Calu3 (cell line): ENCODE measurements at regions not wholly inside any gene's neighbourhood (a gene's known extent, or its start where the extent isn't known, plus 50 kb on each side); places are given as distances from the start of the nearest gene placed in this dataset.
"Not testable (repeated sequence)": the region's sequence is repeated elsewhere in the genome, so short reads cannot be mapped to it uniquely, and the experiment has no call there.

Source experiments
- BruUV-seq: library from RNA; stranded (reverse); fragments of 400-500 nt; replicated peaks from 2 replicates; lab custom pipeline; 2021; lab: Mats Ljungman, UMichigan
- CTCF ChIA-PET: fragments of 300-600 bp; sonication (Branson Sonifier 250); formaldehyde crosslinking; loops from one replicate; lab custom pipeline; 2022; ENCODE audit warnings: antibody characterized with exemption; lab: Charles Lee
- DNase-seq: peaks from one replicate; pipeline ENCODE4 v3.0.0; 2022
- H3K27ac Mint-ChIP-seq: one replicate; pipeline ENCODE4 v1.8.0; 2022; ENCODE audit warnings: mixed read lengths; ENCODE audit not compliant: unreplicated experiment
- H3K27me3 Mint-ChIP-seq: one replicate; pipeline ENCODE4 v1.8.0; 2022; ENCODE audit warnings: mixed read lengths; ENCODE audit not compliant: unreplicated experiment
- H3K36me3 Mint-ChIP-seq: one replicate; pipeline ENCODE4 v1.8.0; 2022; ENCODE audit warnings: mild to moderate bottlenecking, moderate library complexity, mixed read lengths; ENCODE audit not compliant: insufficient read depth, unreplicated experiment
- H3K4me1 Mint-ChIP-seq: one replicate; pipeline ENCODE4 v1.8.0; 2022; ENCODE audit warnings: mild to moderate bottlenecking, low read depth, mixed read lengths; ENCODE audit not compliant: unreplicated experiment
- H3K4me3 Mint-ChIP-seq: one replicate; pipeline ENCODE4 v1.8.0; 2022; ENCODE audit warnings: mild to moderate bottlenecking, low read depth, moderate library complexity, mixed read lengths; ENCODE audit not compliant: unreplicated experiment
- H3K9me3 Mint-ChIP-seq: one replicate; pipeline ENCODE4 v1.8.0; 2022; ENCODE audit warnings: low read depth, mixed read lengths; ENCODE audit not compliant: unreplicated experiment
- CTCF ChIP-seq: fragments of 200-600 bp; IDR thresholded peaks from one replicate; pipeline ENCODE4 v1.8.0; 2022; ENCODE audit warnings: antibody characterized with exemption; ENCODE audit not compliant: unreplicated experiment
- intact Hi-C: fragments of 100-400 bp; cut with micrococcal nuclease; formaldehyde crosslinking; loops from one replicate; pipeline ENCODE4 v1.10.0; 2022; ENCODE audit not compliant: unreplicated experiment

DNA sequence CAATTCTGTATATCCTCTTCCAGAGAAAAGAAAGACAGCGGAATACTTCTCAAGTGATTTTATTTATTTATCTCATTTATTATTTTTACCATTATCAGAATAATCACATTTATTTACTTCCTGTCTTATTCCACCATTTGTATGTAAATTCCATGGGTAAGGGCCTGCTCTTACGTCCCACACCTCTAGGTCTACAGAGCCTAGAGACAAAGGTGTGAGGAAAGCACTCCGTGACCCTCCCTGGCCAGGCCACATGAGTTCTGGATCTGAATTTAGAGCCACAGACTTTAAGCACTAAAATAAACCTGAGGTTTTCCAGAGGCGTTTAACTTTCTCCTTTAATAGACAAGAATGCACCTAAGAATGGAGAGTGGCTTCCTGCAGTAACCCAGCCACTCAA lies 85.3 kb upstream of the CTSV start:
- no peaks in the 10 kb centered on the region for H3K27me3 Mint-ChIP-seq
- no peak for DNase-seq
- peaks cover 2% of the 10 kb centered on the region for H3K9me3 Mint-ChIP-seq
- H3K27ac Mint-ChIP-seq = no peak overlapping the region
- no peaks in the 10 kb centered on the region for H3K36me3 Mint-ChIP-seq
- H3K4me1 Mint-ChIP-seq = no peaks in the 10 kb centered on the region
- BruUV-seq = no TSS peak
- H3K4me3 Mint-ChIP-seq = no peak overlapping the region
- CTCF ChIA-PET = no interaction called here
- intact Hi-C loops = no loop called here
- TF ChIP-seq CTCF = no peak

- Mint-ChIP-seq H3K4me1 (no peaks in the 10 kb centered on the region), H3K27ac (no peak overlapping the region), H3K27me3 (no peaks in the 10 kb centered on the region), H3K36me3 (no peaks in the 10 kb centered on the region), H3K4me3 (no peak overlapping the region), H3K9me3 (no peaks in the 10 kb centered on the region)
- no peak for TF ChIP-seq CTCF
- CTCF ChIA-PET = no interaction called here
- intact Hi-C loops = no loop called here
- no TSS peak for BruUV-seq
- no peak for DNase-seq
These were observed 71.8 kb upstream of the CTSV start for GRCh38 chr9:97110696-97111095.

DNA sequence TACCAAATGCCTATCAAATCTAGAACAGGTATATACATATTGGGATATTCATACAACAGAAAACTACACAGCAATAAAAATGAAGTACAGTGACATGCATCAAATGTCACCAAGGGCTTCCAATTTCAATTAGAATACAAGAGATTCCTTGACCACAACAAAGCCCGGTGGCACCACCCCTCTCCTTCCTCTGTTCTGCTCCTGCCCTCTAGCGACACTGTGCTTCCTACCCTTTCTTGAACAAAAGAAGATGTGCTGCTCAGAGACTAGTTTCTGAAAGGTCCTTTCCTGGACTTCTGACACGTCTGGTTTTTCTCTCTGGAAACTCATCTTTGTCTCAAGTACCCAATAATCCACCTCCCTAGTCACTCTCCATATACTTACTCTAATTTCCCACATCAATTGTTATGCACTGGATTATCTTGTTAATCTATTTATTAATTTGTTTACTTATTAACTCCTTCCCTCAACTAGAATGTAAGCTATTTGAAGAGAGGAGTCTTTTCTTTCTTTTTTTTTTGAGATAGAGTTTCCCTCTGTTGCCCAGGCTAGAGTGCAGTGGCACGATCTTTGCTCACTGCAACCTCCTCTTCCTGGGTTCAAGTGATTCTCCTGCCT lies 70.4 kb upstream of the CTSV start:
- no peak overlapping the region for H3K27ac Mint-ChIP-seq
- H3K36me3 Mint-ChIP-seq = no peaks in the 10 kb centered on the region
- TF ChIP-seq CTCF = peak; percentile 38
- no peak overlapping the region for H3K4me3 Mint-ChIP-seq
- no peaks in the 10 kb centered on the region for H3K9me3 Mint-ChIP-seq
- no peaks in the 10 kb centered on the region for H3K4me1 Mint-ChIP-seq
- no TSS peak for BruUV-seq
- no peaks in the 10 kb centered on the region for H3K27me3 Mint-ChIP-seq
- intact Hi-C loops = loop anchor here (1.0 kb wide), 1 partner anchor 252 kb away; no protein-coding TSS in a partner anchor
- CTCF ChIA-PET = interaction anchor here (0.8 kb wide), 1 partner anchor 252 kb away, joined by 6 read pairs; no protein-coding TSS in a partner anchor
- DNase-seq = peak; percentile 64

GRCh38 chr9:97105220-97105619 lies 66.3 kb upstream of the CTSV start:
- H3K4me3 Mint-ChIP-seq, BruUV-seq, H3K27me3 Mint-ChIP-seq, H3K9me3 Mint-ChIP-seq, H3K4me1 Mint-ChIP-seq, H3K27ac Mint-ChIP-seq, DNase-seq, H3K36me3 Mint-ChIP-seq, intact Hi-C loops, CTCF ChIA-PET: not testable (repeated sequence)

DNA sequence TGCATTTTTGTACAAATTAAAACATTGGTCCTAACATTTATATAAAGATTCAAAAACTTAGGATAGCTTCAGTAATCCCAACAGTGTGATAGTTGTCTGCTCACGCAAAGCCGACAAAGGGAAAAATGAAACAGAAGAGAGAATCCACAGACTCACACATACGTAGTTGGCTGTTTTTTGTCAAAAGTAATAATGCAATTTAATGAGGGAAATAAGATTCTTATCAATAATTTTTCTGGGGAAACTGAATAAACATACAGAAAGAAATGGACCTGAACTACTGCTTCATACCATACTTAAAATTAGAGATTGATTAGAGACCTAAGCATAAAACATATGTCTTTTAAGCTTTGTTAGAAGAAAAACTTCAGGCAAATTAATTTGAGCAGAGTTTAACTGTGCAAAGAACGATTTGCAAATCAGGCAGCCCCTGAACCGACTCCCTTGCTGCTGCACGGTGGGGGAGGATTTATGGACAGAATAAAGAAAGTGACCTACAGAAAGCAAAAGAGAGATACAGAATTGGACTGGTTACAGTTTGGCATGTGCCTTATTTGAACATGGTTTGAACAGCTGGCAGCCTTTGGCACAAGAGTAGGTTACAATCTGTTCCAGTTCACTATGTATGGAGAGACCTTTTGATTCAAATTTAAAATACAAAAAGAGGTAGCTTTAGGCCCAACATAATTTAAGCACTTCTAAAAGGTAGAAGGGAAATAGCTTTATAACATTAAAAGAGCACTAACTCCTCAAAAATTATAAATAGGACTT lies 64.9 kb upstream of the CTSV start:
- H3K27ac Mint-ChIP-seq, CTCF ChIA-PET, H3K4me1 Mint-ChIP-seq, H3K36me3 Mint-ChIP-seq, H3K4me3 Mint-ChIP-seq, H3K9me3 Mint-ChIP-seq, BruUV-seq, intact Hi-C loops, DNase-seq, H3K27me3 Mint-ChIP-seq: not testable (repeated sequence)

GRCh38 chr9:97099540-97099939 lies 60.6 kb upstream of the CTSV start:
- H3K27ac Mint-ChIP-seq, H3K27me3 Mint-ChIP-seq, BruUV-seq, DNase-seq, CTCF ChIA-PET, H3K4me3 Mint-ChIP-seq, intact Hi-C loops, H3K9me3 Mint-ChIP-seq, H3K36me3 Mint-ChIP-seq, H3K4me1 Mint-ChIP-seq: not testable (repeated sequence)
